HG03558 (cell line): ENCODE measurements at regions not wholly inside any gene's neighbourhood (a gene's known extent, or its start where the extent isn't known, plus 50 kb on each side); places are given as distances from the start of the nearest gene placed in this dataset.

Source experiments
- ATAC-seq: cut with Tn5 transposase; IDR thresholded peaks from one replicate; pipeline ENCODE4 v1.9.1; 2021; ENCODE audit warnings: moderate number of reproducible peaks; ENCODE audit not compliant: unreplicated experiment; ENCODE audit errors: extremely low read depth

DNA sequence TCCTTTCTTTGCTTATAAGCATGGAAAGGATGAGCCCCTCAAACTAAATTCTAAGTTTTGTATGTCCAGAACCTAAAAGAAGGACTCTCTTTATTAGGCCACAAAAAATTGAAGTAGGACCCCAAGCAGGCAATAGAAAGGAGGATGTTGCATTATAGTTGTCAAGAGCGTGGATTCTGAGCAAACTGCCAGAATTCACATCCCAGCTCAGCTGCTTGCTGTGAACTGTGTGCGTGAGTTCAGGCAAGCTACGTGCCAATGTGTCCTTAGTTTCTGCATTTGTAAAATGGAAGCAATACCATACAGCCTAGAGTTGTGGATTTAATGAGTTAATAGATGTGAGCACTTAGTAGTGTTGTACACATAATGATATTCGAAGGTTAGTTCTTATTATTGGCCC is 70.6 kb upstream of the SLC44A1 start:
- no peak for ATAC-seq

DNA sequence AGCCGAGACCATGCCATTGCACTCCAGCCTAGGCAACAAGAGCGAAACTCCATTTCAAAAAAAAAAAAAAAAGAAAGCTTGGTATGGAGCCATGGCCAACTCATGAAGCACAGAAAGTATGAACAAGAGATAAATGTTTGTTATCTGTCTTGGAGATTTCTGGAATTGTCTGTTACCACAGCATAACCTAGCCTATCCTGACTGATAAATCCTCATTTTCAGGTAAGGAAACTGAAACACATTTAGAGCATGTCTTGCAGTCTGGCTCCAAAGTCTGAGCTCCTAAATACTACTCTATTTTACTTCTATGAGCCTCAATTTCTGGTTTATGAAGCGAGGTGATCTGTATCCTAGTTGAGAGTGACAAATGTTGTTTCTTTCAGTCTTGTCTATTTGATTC is 68.3 kb upstream of the SLC44A1 start:
- ATAC-seq = no peak

DNA sequence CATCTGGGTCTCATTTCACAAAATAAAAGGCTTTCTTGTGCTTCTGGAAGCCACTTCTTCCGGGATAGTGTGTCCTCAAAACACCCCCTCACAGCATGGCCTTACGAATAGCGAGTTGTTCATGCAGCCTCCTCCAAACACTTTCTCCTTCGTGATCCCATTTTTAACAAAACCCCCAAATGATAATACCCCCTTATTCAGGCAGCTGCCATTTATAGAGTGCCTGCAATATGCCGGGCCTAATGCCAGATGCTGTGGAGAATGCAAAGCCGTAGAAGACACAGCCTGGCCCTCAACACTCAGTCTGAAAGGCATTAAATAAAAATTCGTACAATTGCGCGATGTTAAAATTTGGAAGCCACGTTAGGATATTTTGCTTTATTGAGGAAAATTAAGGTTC is 66.4 kb upstream of the SLC44A1 start:
- no peak for ATAC-seq

DNA sequence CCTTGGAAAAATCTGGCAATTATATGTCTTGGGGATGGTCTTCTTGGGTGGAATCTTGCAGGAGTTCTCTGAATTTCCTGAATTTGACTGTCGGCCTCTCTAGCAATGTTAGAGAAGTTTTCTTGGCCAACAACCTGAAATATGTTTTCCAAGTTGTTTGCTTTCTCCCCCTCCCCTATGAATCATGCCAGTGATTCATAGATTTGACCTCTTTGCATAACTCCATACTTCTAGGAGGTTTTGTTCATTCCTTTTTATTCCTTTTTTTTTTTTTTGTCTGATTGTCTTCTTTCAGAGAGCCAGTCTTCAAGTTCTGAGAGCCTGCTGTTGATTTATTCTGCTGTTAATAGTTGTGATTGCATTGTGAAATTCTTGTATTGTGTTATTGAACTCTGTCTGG is 56.7 kb upstream of the SLC44A1 start:
- no peak for ATAC-seq

GRCh38 chr9:105188746-105189145 is 55.7 kb upstream of the SLC44A1 start:
- ATAC-seq = no peak

DNA sequence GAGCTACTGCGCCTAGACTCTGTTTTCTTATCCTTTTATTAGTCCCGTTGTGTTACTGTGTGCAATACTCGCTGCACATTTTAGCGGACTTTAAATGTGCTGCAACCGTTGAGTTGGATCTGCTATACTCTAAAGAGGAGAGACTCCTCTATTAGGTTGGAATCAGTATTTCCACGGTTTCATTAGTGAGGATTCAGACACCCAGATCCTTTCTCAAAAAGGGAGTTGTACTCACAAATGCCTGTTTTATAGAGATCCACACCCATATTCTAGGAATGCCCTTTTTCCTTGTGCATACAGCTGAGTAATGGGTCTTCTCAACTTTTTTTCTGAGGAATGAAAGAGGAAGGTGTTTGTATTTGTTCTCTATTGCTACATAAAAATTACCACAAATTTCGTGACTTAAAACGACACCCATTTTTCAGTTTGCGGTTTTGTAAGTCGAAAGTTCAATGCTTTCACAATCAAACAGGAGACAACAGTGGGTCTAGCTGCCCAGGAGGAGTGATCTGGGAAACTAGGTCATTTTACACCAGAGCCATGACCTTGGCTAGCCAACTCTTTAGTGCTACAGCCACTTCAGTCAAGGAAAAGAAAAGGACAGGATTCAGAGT is 52.8 kb upstream of the SLC44A1 start:
- no peak for ATAC-seq

- no peak for ATAC-seq
Measured at GRCh38 chr9:105193560-105193959, 50.9 kb upstream of the SLC44A1 start.

GRCh38 chr9:105194234-105194633 is 50.2 kb upstream of the SLC44A1 start:
- ATAC-seq = no peak
